ENCODE measurements at regions not wholly inside any gene's neighbourhood (a gene's known extent, or its start where the extent isn't known, plus 50 kb on each side); places are given as distances from the start of the nearest gene placed in this dataset.

- H3K4me2 ChIP-seq (ENCODE audit: insufficient read depth, low read length) = no peak overlapping the region
- H4K20me1 ChIP-seq (replicated peaks; ENCODE audit: control insufficient read depth, extremely low read depth, insufficient read depth, low read length) = no peaks in the 10 kb centered on the region
- no peaks in the 10 kb centered on the region for H3K9me3 ChIP-seq (replicated peaks; ENCODE audit: control insufficient read depth, insufficient read depth, low read length)
- no peak overlapping the region for H3K27ac ChIP-seq (ENCODE audit: insufficient read depth, low read depth, low read length)
- no peaks in the 10 kb centered on the region for H3K9me1 ChIP-seq (replicated peaks; ENCODE audit: control insufficient read depth, extremely low read depth, insufficient read depth, low read length)
- POLR2A ChIA-PET = no interaction called here
- intact Hi-C loops (cut with micrococcal nuclease) = no loop called here
- FAIRE-seq = peak; percentile 46
- peaks cover 7% of the 10 kb centered on the region for H3K4me1 ChIP-seq (ENCODE audit: control insufficient read depth, extremely low read depth, insufficient read depth, low read length)
- dilution Hi-C loops (cut with MboI; ENCODE audit: extremely low pct_ligation_motif_present, low sequenced_read_pairs) = no loop called here
- no peak for TF ChIP-seq EZH2 (IDR thresholded peaks at IDR 0.05; ENCODE audit: borderline replicate concordance, low read depth, low read length, severe bottlenecking)
- TF ChIP-seq CTCF (IDR thresholded peaks at IDR 0.05; ENCODE audit: extremely low read depth in 1 of 2, insufficient read depth in 1 of 2, low read depth in 1 of 2, low read length in 2 of 2) = no peak
- no peak for TF ChIP-seq POLR2AphosphoS5 (IDR thresholded peaks at IDR 0.05; ENCODE audit: insufficient read depth, low read depth, low read length)
- TF ChIP-seq MYC (IDR thresholded peaks at IDR 0.05; ENCODE audit: low read depth, low read length) = no peak
- TF ChIP-seq FOS (IDR thresholded peaks at IDR 0.05; ENCODE audit: borderline replicate concordance, insufficient read depth, low read length) = no peak
- no peak for TF ChIP-seq GATA2 (IDR thresholded peaks at IDR 0.05; ENCODE audit: insufficient read depth, insufficient read length, low read depth, low read length)
- no peak for TF ChIP-seq POLR2A (IDR thresholded peaks at IDR 0.05; ENCODE audit: low read depth, low read length)
- TF ChIP-seq, protein P1, sequence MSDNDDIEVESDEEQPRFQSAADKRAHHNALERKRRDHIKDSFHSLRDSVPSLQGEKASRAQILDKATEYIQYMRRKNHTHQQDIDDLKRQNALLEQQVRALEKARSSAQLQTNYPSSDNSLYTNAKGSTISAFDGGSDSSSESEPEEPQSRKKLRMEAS (IDR thresholded peaks at IDR 0.05; ENCODE audit: insufficient read depth, insufficient read length) = no peak
- no peak for TF ChIP-seq JUN (IDR thresholded peaks at IDR 0.05; ENCODE audit: borderline replicate concordance, insufficient read depth, insufficient read length, low read depth)
- H3K4me3 ChIP-seq (replicated peaks in 1 of 3; ENCODE audit: insufficient read depth in 1 of 3, low read depth in 1 of 3, low read length in 3 of 3) = no peak overlapping the region
- H2AFZ ChIP-seq (ENCODE audit: low read depth, low read length) = no peak overlapping the region
- DNase-seq (ENCODE audit: low read depth, low spot score) = no peak
- H3K27me3 ChIP-seq (ENCODE audit: control insufficient read depth in 2 of 2, insufficient read depth in 2 of 2, low read length in 2 of 2) = no peaks in the 10 kb centered on the region
- H3K36me3 ChIP-seq (ENCODE audit: control insufficient read depth in 2 of 2, extremely low read depth in 1 of 2, insufficient read depth in 2 of 2, low read length in 2 of 2) = no peaks in the 10 kb centered on the region
- BruUV-seq (replicated peaks) = no TSS peak
- H3K79me2 ChIP-seq (ENCODE audit: control insufficient read depth, insufficient read depth, low read length) = no peaks in the 10 kb centered on the region
- CTCF ChIA-PET = interaction anchor here (0.6 to 1.7 kb wide), 8 partner anchors 8 to 811 kb away, joined by 3 to 7 read pairs (median 4); no protein-coding TSS in a partner anchor
- H3K9ac ChIP-seq (replicated peaks; ENCODE audit: extremely low read depth, insufficient read depth, low read length) = no peak overlapping the region
These were observed 132.9 kb downstream of the RASSF10 start for GRCh38 chr11:13141731-13142709.

All from endothelial cell of umbilical vein (primary cell).